Suprapubic skin (tissue), 4 donors: ENCODE measurements at regions not wholly inside any gene's neighbourhood (a gene's known extent, or its start where the extent isn't known, plus 50 kb on each side); places are given as distances from the start of the nearest gene placed in this dataset.

Source experiments
- DNase-seq, 2 donors: peaks; one replicate each; pipeline ENCODE4 v3.0.0-alpha.2; 2019; ENCODE audit warnings: low spot score in 2 of 2
- H3K27ac ChIP-seq: fragments of 200-600 bp; sonication (generic); one replicate; pipeline ENCODE4 v1.5.1; 2019
- H3K27me3 ChIP-seq: fragments of 200-600 bp; sonication (generic); one replicate; pipeline ENCODE4 v1.5.1; 2019
- H3K36me3 ChIP-seq: fragments of 200-600 bp; sonication (generic); one replicate; pipeline ENCODE4 v1.5.1; 2019
- H3K4me1 ChIP-seq: fragments of 200-600 bp; sonication (generic); one replicate; pipeline ENCODE4 v1.5.1; 2019
- H3K4me3 ChIP-seq: fragments of 200-600 bp; sonication (generic); one replicate; pipeline ENCODE4 v1.5.1; 2019; ENCODE audit warnings: mild to moderate bottlenecking
- H3K9me3 ChIP-seq: fragments of 200-600 bp; sonication (generic); one replicate; pipeline ENCODE4 v1.5.1; 2019
- EP300 ChIP-seq: sonication (generic); formaldehyde crosslinking; IDR thresholded peaks from one replicate; pipeline ENCODE4 v1.6.1; 2017; ENCODE audit warnings: antibody characterized with exemption
- POLR2A ChIP-seq, 2 donors: fragments of 450-650 bp; IDR thresholded peaks; one replicate each; pipeline ENCODE4 v1.6.1; 2017; ENCODE audit warnings: antibody characterized with exemption in 2 of 2, mild to moderate bottlenecking in 2 of 2, moderate library complexity in 2 of 2
- POLR2AphosphoS5 ChIP-seq, 3 donors: sonication (generic); formaldehyde crosslinking; IDR thresholded peaks; one replicate each; pipeline ENCODE4 v1.6.1; 2017; ENCODE audit warnings: antibody characterized with exemption in 3 of 3
- WGBS: methylation state at CpG from one replicate; pipeline ENCODE4 v1.1.5; 2018; 5-methylcytosine and 5-hydroxymethylcytosine counted together
- TF ChIP-seq, protein P1 (sequence below), 2 donors: fragments of 200-600 bp in 1 of 2; fragments of 450-650 bp in 1 of 2; sonication (generic) in 1 of 2; IDR thresholded peaks; one replicate each; pipeline ENCODE4 v1.5.1; 2016 to 2019; ENCODE audit warnings: antibody characterized with exemption in 2 of 2, mild to moderate bottlenecking in 1 of 2, moderate library complexity in 1 of 2

DNA sequence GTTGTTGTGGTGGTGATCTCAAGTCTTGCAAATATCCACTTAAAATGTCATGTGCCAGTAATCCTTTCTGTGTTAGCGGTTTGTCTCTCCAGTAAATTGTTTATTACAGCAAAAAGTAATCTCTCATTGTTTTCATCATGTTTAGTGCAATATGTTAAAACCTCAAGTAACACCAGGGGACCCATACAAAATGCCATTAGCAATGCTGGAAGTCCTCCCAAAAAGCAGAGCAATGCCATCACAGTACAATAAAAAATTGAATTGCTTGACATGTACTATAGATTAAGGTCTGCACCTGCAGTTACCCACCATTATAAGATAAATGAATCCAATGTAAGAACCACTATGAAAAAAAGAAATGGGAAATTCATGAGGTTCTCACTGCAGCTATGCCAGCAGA, 1606.5 kb downstream of the BRINP3 start:
- Histone ChIP-seq H3K4me3 (no peak overlapping the region), H3K9me3 (no peaks in the 10 kb centered on the region), H3K27ac (no peak overlapping the region), H3K36me3 (no peaks in the 10 kb centered on the region), H3K27me3 (no peaks in the 10 kb centered on the region), H3K4me1 (no peaks in the 10 kb centered on the region)
- TF ChIP-seq POLR2A (IDR thresholded peaks at IDR 0.05): no peak
- TF ChIP-seq POLR2AphosphoS5 (IDR thresholded peaks at IDR 0.05): no peak
- TF ChIP-seq, protein P1, sequence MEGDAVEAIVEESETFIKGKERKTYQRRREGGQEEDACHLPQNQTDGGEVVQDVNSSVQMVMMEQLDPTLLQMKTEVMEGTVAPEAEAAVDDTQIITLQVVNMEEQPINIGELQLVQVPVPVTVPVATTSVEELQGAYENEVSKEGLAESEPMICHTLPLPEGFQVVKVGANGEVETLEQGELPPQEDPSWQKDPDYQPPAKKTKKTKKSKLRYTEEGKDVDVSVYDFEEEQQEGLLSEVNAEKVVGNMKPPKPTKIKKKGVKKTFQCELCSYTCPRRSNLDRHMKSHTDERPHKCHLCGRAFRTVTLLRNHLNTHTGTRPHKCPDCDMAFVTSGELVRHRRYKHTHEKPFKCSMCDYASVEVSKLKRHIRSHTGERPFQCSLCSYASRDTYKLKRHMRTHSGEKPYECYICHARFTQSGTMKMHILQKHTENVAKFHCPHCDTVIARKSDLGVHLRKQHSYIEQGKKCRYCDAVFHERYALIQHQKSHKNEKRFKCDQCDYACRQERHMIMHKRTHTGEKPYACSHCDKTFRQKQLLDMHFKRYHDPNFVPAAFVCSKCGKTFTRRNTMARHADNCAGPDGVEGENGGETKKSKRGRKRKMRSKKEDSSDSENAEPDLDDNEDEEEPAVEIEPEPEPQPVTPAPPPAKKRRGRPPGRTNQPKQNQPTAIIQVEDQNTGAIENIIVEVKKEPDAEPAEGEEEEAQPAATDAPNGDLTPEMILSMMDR (IDR thresholded peaks at IDR 0.05): no peak
- TF ChIP-seq EP300: no peak
- no peak for DNase-seq
- WGBS: 81% methylated on average over 1 of the region's 1 CpG

DNA sequence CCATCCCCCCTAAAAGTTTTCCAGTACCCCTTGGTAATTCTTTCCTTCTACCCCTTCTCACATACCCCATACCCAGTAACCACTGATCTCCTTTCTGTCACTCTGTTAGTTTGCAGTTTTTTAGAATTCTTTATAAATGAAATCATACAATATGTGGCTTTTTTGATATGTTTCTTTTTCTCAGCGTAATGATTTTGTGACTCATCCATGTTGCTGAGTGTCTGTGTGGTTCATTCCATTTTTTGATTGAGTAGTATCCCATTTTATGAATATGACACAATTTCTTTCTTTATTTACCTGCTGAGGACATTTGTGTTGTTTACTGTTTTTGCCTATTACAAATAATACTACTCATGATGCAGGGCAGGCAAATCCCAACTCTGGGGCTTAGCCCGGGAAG, 1605.3 kb downstream of the BRINP3 start:
- no peaks in the 10 kb centered on the region for H3K4me1 ChIP-seq
- no peak overlapping the region for H3K4me3 ChIP-seq
- H3K27me3 ChIP-seq: no peaks in the 10 kb centered on the region
- no peak for DNase-seq
- no peak overlapping the region for H3K27ac ChIP-seq
- TF ChIP-seq POLR2A (IDR thresholded peaks at IDR 0.05) (no peak), POLR2AphosphoS5 (IDR thresholded peaks at IDR 0.05) (no peak), EP300 (no peak)
- TF ChIP-seq, protein P1 (IDR thresholded peaks at IDR 0.05): no peak
- H3K36me3 ChIP-seq: no peaks in the 10 kb centered on the region
- 85% methylated on average over 2 of the region's 2 CpGs for WGBS
- H3K9me3 ChIP-seq: no peaks in the 10 kb centered on the region

DNA sequence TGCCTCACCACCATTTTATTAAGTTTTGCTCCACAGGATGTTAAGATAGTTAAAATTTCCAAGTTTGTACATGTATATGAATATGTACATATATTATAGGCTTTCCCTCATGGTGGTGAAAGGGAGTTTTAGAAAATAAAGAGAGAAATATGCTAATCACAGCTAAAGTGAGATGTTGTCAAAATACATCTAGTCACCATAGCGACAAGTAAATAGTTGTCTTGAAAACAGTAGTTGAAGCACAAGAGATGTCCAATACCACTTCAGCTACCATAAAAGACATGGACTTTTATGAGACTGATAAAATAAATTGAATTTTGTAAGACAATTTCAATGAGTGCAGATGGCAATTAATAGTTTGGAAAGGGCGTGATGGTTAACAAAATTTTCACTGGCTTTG, 1600.0 kb downstream of the BRINP3 start:
- Histone ChIP-seq H3K36me3 (no peaks in the 10 kb centered on the region), H3K4me3 (no peak overlapping the region), H3K9me3 (no peaks in the 10 kb centered on the region), H3K27ac (no peak overlapping the region), H3K27me3 (no peaks in the 10 kb centered on the region), H3K4me1 (no peaks in the 10 kb centered on the region)
- no peak for DNase-seq
- 85% methylated on average over 2 of the region's 2 CpGs for WGBS
- TF ChIP-seq, protein P1 (IDR thresholded peaks at IDR 0.05): no peak
- TF ChIP-seq EP300 (no peak), POLR2A (IDR thresholded peaks at IDR 0.05) (no peak), POLR2AphosphoS5 (IDR thresholded peaks at IDR 0.05) (no peak)

DNA sequence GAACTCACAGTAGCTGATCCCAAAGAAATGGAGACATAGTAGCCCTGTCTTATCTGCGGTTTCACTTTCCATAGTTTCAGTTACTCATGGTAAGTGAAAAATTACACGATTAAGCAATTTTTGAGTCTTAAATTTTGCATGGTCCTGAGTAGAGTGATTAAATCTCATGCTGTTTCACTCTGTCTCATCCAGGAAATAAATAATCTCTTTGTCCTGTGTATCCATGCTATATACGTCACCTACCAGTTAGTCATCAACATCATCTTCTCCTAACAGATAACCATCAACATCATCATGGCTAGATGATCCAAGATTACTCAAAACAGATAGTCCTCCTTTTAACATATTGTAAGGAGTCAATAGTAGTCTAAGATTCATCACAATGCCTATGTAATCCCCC, 1589.3 kb downstream of the BRINP3 start:
- no peaks in the 10 kb centered on the region for H3K4me1 ChIP-seq
- no peaks in the 10 kb centered on the region for H3K27me3 ChIP-seq
- WGBS: 48% methylated on average over 3 of the region's 3 CpGs
- H3K27ac ChIP-seq: no peak overlapping the region
- TF ChIP-seq, protein P1 (IDR thresholded peaks at IDR 0.05): no peak
- TF ChIP-seq POLR2A (IDR thresholded peaks at IDR 0.05) (no peak), POLR2AphosphoS5 (IDR thresholded peaks at IDR 0.05) (no peak), EP300 (no peak)
- no peaks in the 10 kb centered on the region for H3K36me3 ChIP-seq
- no peak overlapping the region for H3K4me3 ChIP-seq
- no peak for DNase-seq
- no peaks in the 10 kb centered on the region for H3K9me3 ChIP-seq

DNA sequence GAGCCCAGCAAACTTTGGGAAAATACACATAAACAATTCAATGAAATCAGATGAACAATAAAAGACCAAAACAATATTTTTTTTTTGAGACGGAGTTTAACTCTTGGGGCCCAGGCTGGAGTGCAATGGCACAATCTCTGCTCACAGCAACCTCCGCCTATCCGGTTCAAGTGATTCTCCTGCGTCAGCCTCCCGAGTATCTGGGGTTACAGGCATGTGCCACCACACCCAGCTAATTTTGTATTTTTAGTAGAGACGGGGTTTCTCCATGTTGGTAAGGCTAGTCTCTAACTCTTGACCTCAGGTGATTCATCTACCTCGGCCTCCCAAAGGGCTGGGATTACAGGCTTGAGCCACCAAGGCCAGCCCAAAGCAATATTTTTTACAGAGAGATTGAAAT, 1588.5 kb downstream of the BRINP3 start:
- Histone ChIP-seq H3K4me3 (no peak overlapping the region), H3K36me3 (no peaks in the 10 kb centered on the region), H3K27ac (no peak overlapping the region), H3K27me3 (no peaks in the 10 kb centered on the region), H3K4me1 (no peaks in the 10 kb centered on the region), H3K9me3 (no peaks in the 10 kb centered on the region)
- no peak for TF ChIP-seq POLR2AphosphoS5 (IDR thresholded peaks at IDR 0.05)
- no peak for TF ChIP-seq EP300
- TF ChIP-seq, protein P1 (IDR thresholded peaks at IDR 0.05): no peak
- TF ChIP-seq POLR2A (IDR thresholded peaks at IDR 0.05): no peak
- 90% methylated on average over 7 of the region's 7 CpGs for WGBS
- no peak for DNase-seq
